Sciatic nerve (tissue), 2 donors: ENCODE measurements at regions not wholly inside any gene's neighbourhood (a gene's known extent, or its start where the extent isn't known, plus 50 kb on each side); places are given as distances from the start of the nearest gene placed in this dataset.

ENCODE experiments used
- ATAC-seq: fragments of 200-7000 bp; cut with Tn5 transposase; one replicate; pipeline ENCODE4 v1.9.1; 2020; ENCODE audit warnings: mild to moderate bottlenecking, moderate library complexity
- DNase-seq: peaks from one replicate; pipeline ENCODE4 v3.0.0-alpha.2; 2020; ENCODE audit warnings: low spot score
- intact Hi-C: fragments of 100-400 bp; cut with DNase I; formaldehyde crosslinking; loops from one replicate; pipeline ENCODE4 v1.14.2; 2022
- donor health status: DM: no; HTN: no; CAD: no.
- donor health status: DM: no; HTN: no; CAD: no.

DNA sequence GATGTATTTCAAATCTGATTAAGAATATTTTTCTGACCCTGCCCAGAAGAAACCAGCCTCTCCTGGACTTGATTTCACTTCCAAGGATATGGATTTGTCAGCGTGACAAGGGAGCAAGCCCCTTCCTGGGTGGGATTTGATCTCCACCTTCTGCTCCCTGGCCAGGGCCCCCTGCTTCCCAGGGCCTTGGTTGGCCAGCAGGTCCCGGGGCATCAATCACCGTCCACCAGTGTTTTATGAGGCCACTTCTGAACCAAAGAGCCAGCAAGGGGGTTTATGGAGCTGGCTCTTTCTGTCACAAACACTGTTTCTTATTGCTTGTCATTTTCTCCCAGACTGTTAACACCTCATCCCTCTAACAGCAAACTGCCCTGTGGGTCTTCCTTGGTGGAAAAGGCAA is 320.5 kb upstream of the SKOR2 start:
- intact Hi-C loops: no loop called here
- DNase-seq (no peak), ATAC-seq (no peak)

DNA sequence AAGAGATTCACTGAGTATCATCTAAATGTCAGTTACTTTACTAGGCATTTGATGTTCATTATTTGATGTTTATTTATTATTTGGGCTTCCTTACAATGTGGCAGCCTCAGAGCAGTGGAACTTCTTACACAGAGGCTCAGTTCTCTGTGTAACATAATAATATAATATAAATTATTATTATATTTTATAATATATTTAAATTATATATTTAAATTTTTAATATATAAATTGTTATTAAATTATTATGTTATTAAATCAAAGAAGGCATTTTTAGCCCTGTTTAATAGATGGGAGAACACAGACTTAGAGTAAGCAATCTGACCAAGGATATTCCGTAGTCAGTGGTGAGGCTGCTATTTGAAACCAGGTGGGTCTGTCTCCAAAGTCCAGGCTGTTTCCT is 315.3 kb upstream of the SKOR2 start:
- DNase-seq (no peak), ATAC-seq (no peak)
- intact Hi-C loops: no loop called here

DNA sequence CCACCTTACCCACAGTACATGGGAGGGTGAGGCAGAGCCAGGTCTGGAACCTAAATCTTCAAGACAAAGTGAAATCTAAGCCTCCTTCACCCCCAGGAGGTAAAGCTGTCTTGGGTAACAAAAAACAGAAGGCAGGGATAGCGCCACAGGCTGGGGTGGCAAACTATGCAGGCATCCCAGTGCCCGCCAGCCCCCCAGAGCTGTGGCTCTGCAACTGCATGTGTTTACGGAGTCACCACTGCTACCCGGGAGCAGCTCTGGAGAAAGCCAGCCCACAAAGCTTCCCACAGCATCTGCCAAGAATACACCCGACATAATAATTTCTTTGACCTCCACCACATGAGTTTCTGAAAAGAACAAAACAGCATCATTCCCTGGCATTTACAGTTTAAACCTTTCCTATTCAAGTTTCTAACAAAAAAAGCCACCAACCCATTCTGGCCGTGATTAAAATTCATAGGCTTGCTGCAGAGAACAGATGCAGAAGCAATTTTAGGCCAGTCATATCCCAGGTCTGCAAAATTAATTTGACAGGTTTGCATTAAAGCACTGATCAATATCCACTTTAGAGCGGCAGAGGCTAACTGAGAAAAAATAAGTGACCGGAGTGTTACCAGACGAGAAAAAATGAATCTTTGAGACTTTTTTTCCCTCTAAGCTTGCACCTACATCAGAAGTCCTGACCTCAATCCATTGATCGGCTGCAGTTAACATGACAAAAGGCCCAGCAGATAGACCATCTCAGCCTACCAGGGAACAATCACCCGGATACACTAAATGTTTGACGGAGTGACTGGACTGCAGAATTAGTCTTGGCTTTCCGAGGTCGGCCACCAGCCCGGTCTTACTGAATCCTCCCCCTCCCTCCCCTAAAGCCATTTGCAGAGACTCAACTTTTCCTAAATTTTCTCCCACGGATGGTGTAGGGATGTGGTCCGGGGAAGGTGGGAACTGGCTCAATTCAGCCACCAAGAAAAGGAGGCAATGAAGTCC is 309.6 kb upstream of the SKOR2 start:
- intact Hi-C loops: no loop called here
- no peak for DNase-seq
- ATAC-seq: peak; percentile 32

DNA sequence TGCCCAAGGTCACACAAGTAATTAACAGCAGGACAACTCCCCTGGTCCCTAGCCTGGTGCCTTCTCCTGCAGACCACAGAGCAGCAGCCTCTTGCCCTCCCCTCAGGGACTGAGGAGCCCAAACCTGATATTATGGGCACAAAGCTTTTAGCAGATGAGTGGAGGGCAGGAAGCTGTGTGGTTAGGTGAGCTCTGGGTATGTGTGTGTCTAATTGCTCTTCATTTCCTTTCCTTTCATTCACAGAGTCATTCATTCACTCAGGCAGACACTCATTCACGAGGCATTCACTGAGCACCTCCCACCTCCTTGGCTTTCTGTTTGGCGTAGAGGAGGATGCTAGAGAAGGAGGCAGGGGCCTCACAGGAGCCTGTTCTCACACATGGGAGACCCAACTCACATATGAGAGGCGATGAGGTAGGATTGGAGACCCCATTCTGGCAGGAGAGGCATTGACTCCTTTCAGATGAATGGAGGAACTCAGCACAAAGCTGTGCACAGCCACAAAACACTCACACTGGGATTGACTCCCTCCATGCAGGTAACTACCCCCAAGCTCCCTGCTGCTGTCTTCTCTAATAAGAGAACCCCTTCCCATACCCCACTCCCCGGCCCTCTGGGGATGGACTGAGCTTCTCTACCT is 306.8 kb upstream of the SKOR2 start:
- intact Hi-C loops: no loop called here
- no peak for ATAC-seq
- DNase-seq: no peak

DNA sequence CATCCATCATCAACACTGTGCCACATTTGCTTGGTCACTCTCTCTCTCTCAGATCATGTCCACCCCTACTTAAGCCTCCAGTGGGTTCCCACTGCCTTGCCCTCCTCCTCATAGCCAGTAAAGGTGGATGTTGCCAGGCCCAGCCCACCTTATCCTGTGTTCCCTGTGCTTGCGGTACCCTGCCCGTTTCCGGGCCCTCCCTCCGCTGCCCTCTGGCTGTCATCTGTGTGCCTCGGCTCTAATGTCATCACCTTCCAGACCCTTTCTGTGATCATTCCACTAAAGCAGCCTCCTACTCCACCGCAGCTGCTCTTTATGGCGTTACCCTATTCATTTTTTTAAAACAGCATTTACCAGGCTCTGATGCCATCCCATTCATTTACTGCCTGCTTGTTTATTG is 305.7 kb upstream of the SKOR2 start:
- intact Hi-C loops: no loop called here
- ATAC-seq (no peak), DNase-seq (no peak)

DNA sequence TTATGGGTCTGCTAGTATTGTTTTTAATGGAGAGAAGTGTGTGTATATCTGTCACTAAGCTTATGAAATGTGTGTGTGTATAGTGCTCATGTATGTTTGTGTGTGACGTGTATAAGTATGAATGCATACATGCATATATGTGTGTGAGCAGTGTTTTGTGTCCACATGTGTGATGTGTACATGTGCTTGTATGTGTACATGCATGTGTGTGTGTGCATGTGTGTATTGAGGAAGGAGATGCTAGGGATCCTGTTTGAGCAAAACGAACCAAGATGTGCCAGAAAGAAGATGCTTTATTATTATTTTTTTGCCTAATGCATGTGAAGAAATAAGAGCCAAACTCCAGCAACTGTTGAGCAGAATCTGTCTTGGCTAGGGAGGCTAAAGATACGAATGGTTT is 301.3 kb upstream of the SKOR2 start:
- DNase-seq (no peak), ATAC-seq (no peak)
- intact Hi-C loops: no loop called here

DNA sequence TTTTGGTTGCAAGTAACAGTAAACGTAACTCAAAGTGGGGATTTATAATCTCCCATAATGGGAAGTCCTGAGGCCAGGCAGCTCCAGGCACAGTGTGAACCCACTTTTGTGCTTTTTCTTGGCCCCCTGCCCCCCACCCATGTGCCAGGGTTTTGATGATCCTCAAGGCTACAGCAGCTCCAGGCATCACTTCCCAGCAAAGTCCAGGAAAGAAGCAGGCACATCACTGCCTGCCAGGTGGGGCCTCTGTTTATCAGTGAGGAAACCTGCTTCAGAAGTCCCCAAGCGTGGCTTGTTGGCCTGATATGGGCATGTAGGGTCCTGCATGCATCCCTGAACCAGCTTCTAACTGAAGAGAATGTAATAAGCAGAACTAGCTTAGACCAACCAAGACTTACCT is 299.2 kb upstream of the SKOR2 start:
- intact Hi-C loops: no loop called here
- ATAC-seq (no peak), DNase-seq (no peak)

DNA sequence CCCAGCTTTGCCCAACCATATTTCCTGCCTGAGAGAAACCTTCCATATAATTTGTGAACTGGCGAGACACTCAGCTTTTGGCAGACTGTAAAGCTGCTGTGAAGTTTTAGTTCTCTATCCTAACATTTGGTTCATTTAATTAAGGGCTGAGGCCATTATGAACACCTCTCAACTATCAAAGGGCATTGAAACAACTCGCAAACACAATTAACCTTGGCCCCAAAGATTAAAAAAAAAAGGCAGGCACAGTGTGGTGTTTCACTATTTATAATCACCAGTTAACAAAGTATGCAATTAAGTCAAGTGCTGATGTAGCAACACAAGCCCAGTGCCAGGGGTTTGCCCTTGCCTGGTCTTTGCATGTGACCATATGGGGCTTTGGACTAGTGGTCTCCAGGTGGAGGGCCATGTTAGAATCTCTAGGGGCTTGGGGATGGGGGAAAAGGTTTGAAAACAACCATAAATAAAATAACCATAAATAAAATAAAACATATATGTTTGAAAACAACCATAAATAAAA is 297.6 kb upstream of the SKOR2 start:
- intact Hi-C loops: no loop called here
- DNase-seq (no peak), ATAC-seq (no peak)

DNA sequence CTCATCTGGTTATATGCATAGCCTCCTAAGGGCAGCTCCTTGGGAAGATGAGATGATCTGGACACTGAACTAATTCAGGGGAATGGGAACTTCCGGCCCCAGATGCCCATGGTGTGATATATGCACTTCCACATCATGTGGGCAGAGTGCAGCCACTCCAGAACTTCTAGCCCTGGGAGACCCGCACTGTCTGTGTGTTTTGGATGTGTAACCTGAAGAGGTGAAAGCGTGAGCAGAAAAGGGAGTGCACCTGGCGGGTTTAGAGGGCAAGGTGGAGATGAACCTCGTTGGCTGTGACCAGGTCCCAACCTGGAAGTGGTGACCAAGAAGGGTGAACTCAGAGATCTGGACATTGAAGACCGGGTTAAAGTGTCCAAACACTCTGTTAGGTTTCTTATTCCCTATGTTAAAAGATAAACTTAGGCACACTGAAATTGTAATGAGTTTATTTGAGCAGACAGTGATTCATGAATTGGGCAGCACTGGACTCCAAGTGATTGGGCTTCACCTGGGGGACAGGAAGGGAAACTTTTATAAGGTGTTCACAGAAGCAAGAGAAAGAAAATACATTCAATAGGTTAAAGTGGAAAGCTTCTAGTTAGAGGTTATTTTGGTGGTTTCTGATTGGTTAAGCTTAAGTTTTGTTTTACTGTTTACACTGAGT is 296.2 kb upstream of the SKOR2 start:
- no peak for ATAC-seq
- intact Hi-C loops: no loop called here
- no peak for DNase-seq

DNA sequence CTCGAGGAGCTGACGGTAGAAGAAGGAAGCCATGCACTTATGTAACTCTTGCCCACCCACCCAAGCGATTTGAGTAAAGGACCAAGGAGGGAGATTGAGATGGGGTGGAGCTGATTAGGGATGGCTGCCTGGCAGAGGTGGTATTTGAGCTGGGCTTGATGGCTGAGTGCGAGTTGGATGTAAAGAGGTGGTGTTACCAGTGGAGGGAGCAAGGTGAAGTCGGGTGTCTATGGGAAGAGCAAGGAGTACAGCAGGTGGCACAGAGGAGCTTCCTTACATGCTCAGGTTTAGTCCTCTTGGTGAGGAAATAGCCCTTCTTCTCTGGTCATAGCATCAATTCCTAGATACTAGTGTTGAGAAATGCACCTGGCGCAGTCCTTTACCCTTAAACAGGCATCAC is 294.2 kb upstream of the SKOR2 start:
- DNase-seq: no peak
- intact Hi-C loops: no loop called here
- no peak for ATAC-seq

DNA sequence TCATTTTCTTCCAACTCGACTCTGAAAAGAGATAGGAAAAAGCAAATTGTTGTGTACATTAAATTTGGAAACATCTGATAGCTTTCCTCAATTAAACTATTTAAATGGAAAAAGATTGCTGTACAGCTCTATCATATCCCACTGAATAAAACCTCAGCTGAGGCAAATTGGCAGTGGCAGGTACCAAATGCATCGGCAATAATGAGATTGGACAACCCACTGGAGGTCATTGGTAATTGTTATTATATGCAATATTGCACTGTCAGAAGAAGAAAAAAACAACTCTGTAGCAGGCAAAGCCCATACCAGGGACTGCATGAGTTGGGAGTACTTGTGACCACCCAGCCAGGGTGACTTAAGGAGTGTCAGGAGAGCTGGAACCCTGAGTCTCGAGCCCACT is 291.6 kb upstream of the SKOR2 start:
- no peak for DNase-seq
- intact Hi-C loops: no loop called here
- ATAC-seq: no peak

DNA sequence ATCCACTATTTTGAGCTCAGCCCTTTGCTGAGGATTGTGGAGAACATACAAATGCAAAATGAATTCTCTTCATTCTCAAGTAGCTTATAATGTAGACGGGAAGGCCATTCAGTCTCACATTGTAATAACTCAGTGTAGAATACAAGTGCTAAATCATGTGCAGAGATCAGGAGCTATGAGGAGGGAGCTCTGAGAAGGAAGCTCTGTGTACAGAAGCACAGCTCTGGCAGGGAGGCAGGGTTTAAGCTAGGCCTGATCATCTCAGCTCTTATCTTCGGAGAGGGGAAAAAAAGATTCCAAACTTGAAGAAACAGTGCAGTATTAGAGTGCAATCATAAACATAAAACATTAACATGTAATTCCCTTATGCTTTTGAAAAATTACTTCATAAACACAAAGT is 291.1 kb upstream of the SKOR2 start:
- intact Hi-C loops: no loop called here
- ATAC-seq: no peak
- no peak for DNase-seq

DNA sequence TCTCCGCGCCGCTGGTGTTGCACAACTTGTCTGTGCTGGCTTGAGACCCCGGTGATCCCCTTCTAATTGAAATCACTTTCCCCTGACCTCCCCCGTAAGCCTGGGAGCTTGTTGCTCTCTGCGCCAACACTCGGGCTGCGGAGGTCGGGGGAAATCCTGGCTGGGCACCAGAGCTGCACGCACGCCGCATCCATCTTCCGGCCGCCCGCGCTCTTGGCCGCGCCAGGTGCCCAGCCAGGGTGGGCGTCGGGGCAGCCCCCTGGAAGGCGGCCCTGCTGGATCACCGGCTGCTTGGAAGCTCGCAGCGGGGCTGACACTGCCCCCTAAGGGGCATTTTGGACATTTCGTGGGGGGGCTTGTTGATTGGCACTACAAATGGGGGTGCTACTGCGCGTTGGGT is 280.3 kb upstream of the SKOR2 start:
- DNase-seq: no peak
- intact Hi-C loops: no loop called here
- ATAC-seq: no peak

DNA sequence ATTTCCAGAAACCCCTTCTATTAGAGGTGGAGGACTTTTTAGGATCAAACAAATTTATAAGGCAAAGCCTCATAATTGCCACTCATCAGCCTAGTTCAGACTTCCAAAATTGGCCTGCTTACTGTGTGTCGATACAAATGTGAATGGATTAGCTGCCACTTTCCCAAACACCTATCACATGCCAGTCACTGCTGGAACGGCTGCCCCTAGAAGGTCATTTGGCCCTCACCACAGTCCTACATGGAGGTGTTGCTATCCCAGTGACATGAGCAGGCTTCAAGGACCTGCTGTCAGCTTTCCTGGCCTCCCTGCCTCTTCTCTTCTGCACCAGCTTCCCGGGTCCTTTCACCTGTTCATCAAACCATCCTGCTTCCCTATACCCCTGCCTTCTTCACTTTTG is 279.2 kb upstream of the SKOR2 start:
- DNase-seq (no peak), ATAC-seq (no peak)
- intact Hi-C loops: no loop called here

DNA sequence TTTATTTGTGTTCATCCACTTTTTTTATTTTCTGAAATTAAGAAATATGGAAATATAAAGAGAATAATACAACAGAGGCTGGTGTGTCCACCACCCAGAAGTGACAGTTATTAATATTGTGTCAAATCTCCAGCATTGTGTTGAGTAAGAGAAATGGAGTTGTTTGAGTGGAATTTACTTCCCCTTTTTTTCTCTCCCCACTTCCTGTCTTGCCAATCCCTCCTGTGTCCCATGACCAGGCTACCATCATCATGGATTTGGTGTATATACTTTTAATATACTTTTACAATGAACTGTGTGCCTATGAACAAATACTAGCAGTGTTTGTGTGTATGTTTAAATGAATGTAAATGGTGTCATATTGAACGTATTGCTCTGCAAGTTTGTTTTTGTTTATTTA is 276.9 kb upstream of the SKOR2 start:
- DNase-seq (no peak), ATAC-seq (no peak)
- intact Hi-C loops: no loop called here

DNA sequence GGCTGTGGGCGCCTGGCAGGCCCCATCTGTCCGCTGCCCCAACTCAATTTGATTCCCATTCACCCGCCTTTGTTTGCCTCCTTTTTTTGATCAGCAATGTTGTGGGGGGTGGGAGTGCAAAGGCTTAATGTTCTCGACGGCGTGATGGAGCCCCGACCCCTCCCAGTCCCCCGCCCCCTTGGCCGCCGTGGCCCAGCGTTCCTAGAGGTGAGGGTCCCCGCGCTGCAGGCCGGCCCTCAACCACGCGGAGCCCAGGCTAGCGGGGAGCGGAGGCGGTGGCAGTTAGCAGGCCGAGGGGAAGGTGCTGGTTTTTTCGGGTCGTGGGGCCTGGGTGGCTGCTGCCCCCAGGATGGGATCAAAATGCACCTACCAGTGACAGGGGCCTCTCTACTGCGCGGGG is 274.7 kb upstream of the SKOR2 start:
- no peak for DNase-seq
- intact Hi-C loops: no loop called here
- no peak for ATAC-seq

DNA sequence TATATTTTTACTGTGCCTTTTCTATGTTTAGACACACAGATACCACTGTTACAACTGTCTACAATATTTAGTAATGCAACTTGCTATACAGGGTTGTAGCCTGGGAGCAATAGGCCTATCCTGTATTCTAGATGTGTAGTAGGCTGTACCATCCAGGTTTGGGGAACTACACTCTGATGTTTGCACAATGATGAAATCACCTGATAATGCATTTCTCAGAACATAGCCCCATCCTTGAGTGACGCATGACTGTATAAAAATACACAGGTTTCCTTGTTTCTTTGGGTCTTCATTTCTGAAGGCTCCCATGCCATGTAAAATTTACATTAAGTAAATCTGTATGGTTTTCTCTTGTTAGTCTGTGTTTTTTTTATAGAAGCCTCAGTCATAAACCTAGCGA is 270.9 kb upstream of the SKOR2 start:
- ATAC-seq (no peak), DNase-seq (no peak)
- intact Hi-C loops: no loop called here

DNA sequence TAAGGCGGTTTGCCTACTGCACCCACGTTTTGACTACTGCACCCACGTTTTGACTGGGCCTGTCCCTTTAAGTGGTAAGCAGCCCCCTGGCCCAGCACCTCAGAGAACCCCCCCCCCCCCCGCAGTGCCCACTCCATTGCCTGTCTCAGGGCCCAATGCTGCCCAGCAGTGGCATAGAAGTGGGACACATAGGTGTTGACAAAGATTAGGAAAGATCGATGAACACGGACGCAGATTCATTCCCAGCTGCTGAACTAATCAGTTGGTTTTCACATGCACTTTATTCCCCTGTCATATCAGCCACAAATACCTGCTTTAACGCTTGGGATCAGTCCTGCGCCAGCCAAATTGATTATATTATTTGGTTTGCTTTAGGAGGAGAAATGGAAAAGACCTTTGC is 268.8 kb upstream of the SKOR2 start:
- ATAC-seq: no peak
- intact Hi-C loops: no loop called here
- DNase-seq: no peak

DNA sequence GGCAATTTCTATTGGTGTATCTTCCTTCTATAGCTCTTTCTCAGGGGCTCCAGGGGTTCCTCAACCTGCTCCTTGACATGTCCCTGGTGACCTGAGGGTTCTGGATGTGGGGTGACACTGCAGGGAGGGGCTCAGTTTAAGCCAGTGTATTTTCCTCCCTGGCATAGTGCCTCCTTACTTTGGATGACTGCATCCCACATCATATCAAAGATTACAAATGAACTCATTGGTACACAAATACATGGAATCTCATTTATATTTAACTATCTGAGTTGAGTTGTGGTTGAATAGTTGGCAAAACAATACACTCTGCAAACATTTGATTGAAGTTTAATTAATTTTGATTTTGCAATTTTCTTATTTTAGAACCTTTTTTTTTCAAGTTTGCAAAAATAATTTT is 268.2 kb upstream of the SKOR2 start:
- DNase-seq (no peak), ATAC-seq (no peak)
- intact Hi-C loops: no loop called here

DNA sequence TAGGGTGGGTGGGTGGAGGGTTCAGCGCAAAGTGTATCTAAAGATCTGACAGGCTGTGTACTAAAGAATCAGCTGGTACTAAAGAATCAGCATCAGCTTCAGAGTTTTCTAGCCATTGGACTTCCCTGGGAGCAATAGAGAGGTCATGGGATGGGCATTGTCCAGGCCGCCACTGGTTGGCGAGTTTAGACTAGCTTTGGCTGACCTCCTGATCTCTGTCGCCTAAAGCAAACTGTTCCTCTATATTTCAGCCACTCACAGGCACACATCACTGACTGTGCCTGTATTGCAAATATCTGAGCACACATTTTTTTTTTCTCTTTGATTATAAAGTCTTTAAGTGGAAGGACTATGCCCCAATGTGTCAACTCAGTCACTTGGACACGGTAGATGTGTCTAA is 267.8 kb upstream of the SKOR2 start:
- DNase-seq (no peak), ATAC-seq (no peak)
- intact Hi-C loops: no loop called here
